ENCODE measurements at regions not wholly inside any gene's neighbourhood (a gene's known extent, or its start where the extent isn't known, plus 50 kb on each side); places are given as distances from the start of the nearest gene placed in this dataset.

DNA sequence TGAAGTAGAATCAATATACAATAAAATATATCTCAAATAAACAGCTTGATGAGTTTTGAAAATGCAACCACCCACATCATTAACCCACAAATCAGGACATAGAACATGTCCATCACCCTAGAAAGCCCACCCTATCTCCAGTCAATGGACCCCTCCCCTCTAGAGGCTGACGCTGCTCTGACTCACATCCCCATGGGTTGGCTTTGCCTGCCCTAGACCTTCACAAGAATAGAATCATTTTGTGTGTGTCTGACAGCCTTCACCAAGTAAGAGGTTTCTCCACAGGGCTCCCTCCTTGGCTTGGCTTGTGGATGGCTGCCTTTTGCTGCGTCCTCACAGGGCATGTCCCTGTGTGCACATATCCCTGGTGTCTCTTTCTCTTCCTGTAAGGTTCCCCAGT lies 250.2 kb upstream of the RTL1 start (continued):
- no peak for TF ChIP-seq FUBP1 (CRISPR knock-in tag; IDR thresholded peaks at IDR 0.05; ENCODE audit: borderline replicate concordance)
- TF ChIP-seq, protein P1, sequence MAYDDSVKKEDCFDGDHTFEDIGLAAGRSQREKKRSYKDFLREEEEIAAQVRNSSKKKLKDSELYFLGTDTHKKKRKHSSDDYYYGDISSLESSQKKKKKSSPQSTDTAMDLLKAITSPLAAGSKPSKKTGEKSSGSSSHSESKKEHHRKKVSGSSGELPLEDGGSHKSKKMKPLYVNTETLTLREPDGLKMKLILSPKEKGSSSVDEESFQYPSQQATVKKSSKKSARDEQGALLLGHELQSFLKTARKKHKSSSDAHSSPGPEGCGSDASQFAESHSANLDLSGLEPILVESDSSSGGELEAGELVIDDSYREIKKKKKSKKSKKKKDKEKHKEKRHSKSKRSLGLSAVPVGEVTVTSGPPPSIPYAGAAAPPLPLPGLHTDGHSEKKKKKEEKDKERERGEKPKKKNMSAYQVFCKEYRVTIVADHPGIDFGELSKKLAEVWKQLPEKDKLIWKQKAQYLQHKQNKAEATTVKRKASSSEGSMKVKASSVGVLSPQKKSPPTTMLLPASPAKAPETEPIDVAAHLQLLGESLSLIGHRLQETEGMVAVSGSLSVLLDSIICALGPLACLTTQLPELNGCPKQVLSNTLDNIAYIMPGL (CRISPR knock-in tag; IDR thresholded peaks at IDR 0.05; ENCODE audit: borderline replicate concordance in 1 of 2, low read depth in 1 of 2), result no peak
- TF ChIP-seq ZNF503 (CRISPR knock-in tag; IDR thresholded peaks at IDR 0.05), result no peak

GRCh38 chr14:101155575-101155974 lies 252.1 kb upstream of the RTL1 start:
- Histone ChIP-seq H3K79me2 (ENCODE audit: insufficient read depth, low read length) (no peaks in the 10 kb centered on the region), H3K27me3 (ENCODE audit: control insufficient read depth in 1 of 2, insufficient read depth in 2 of 2, low read length in 2 of 2) (peaks cover 1 to 31% of the 10 kb centered on the region in 2 experiments; a peak in 2 of 5 replicates), H3K4me2 (ENCODE audit: low read depth, low read length) (no peak overlapping the region), H3K9ac (ENCODE audit: insufficient read depth, low read depth, low read length) (no peak overlapping the region), H3K4me1 (ENCODE audit: insufficient read depth, low read length) (no peaks in the 10 kb centered on the region), H3K27ac (ENCODE audit: extremely low read length, insufficient read depth, low read length) (no peak overlapping the region), H3K4me3 (replicated peaks in 1 of 3; ENCODE audit: insufficient read depth in 1 of 3, low read depth in 2 of 3, low read length in 3 of 3) (no peak overlapping the region), H3K36me3 (replicated peaks in 1 of 2; ENCODE audit: control insufficient read depth in 1 of 2, insufficient read depth in 2 of 2, low read length in 2 of 2) (no peaks in the 10 kb centered on the region), H2AFZ (ENCODE audit: low read length) (no peak overlapping the region), H4K20me1 (ENCODE audit: insufficient read depth, low read length) (no peaks in the 10 kb centered on the region), H3K9me3 (ENCODE audit: low read length) (no peaks in the 10 kb centered on the region)
- ATAC-seq (no peak), FAIRE-seq (no peak), DNase-seq (ENCODE audit: low spot score) (no peak)
- no TSS peak for BruUV-seq (replicated peaks)
- intact Hi-C loops (cut with micrococcal nuclease; ENCODE audit: unreplicated experiment) (no loop called here), in situ Hi-C loops (cut with HindIII; ENCODE audit: extremely low pct_ligation_motif_present, low pct_unique_long_range_greater_than_20kb) (no loop called here)
- POLR2A ChIA-PET, result no interaction called here
- 3% methylated on average over 4 of the region's 4 CpGs for WGBS (ENCODE audit: low lambda C conversion rate)
- CTCF ChIA-PET (ENCODE audit: low intra/inter-chr PET ratio, low total read pairs), result no interaction called here
- TF ChIP-seq ZBTB4 (CRISPR knock-in tag; IDR thresholded peaks at IDR 0.05; ENCODE audit: borderline replicate concordance), result no peak
- no peak for TF ChIP-seq ETV6 (CRISPR knock-in tag; conservative IDR thresholded peaks at IDR 0.05)
- TF ChIP-seq RFXAP (CRISPR knock-in tag; IDR thresholded peaks at IDR 0.05; ENCODE audit: borderline replicate concordance), result no peak
- TF ChIP-seq PAF1 (CRISPR knock-in tag; IDR thresholded peaks at IDR 0.05), result no peak
- no peak for TF ChIP-seq TEAD2 (CRISPR knock-in tag; IDR thresholded peaks at IDR 0.05)
- TF ChIP-seq ZNF354B (CRISPR knock-in tag; IDR thresholded peaks at IDR 0.05), result no peak
- TF ChIP-seq ZNF788 (CRISPR knock-in tag; IDR thresholded peaks at IDR 0.05; ENCODE audit: borderline replicate concordance), result no peak
- TF ChIP-seq, protein P2, sequence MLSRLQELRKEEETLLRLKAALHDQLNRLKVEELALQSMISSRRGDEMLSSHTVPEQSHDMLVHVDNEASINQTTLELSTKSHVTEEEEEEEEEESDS (CRISPR knock-in tag; IDR thresholded peaks at IDR 0.05; ENCODE audit: borderline replicate concordance), result no peak
- no peak for TF ChIP-seq MTERF4 (CRISPR knock-in tag; IDR thresholded peaks at IDR 0.05)
- no peak for TF ChIP-seq RAD51 (IDR thresholded peaks at IDR 0.05; ENCODE audit: borderline replicate concordance)
